AG09319 (cell line): ENCODE measurements at regions not wholly inside any gene's neighbourhood (a gene's known extent, or its start where the extent isn't known, plus 50 kb on each side); places are given as distances from the start of the nearest gene placed in this dataset.
"Not testable (repeated sequence)": the region's sequence is repeated elsewhere in the genome, so short reads cannot be mapped to it uniquely, and the experiment has no call there.

Experiments used
- DNase-seq: peaks from one replicate; pipeline ENCODE4 v3.0.0-alpha.2; 2010; ENCODE audit warnings: low read depth; ENCODE audit errors: extremely low read depth
- CTCF ChIP-seq: IDR thresholded peaks from 2 replicates; pipeline ENCODE4 v1.5.1; 2011; ENCODE audit warnings: low read depth, mild to moderate bottlenecking, inconsistent platforms, low read length, moderate library complexity

DNA sequence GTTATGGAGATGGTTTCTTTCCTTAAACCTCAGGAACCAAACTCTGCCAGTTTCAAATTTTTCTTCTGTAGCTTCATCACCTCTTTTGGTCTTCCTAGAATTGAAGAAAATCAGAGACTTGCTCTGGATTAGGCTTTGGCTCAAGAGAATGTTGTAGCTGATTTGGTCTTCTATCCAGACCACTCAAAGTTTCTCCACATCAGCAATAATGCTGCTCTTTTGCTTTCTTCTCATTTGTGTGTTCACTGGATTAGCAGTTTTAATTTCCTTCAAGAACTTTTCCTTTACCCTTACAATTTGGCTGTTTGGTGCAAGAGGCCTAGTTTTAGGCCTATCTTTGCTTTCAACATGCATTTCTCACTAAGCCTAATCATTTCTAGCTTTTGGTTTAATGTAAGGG lies 78.1 kb upstream of the PLCB4 start:
- no peak for TF ChIP-seq CTCF
- no peak for DNase-seq

DNA sequence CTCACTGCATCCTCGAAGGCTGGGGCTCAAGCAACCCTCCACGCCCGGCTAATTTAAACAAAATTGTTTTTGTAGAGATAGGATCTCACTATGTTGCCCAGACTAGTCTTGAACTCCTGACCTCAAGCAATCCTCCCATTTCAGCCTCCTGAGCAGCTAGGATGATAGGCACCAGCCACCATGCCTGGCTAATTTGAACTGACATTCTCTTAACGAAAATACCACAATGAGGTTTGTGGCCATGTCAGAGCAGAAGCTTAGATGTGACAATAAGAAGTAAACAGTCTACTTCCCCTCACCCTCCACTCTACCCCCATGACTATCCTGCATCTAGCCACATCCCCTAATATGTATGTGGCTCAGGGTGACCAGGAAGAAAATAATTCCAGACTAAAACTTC lies 74.8 kb upstream of the PLCB4 start:
- no peak for DNase-seq
- no peak for TF ChIP-seq CTCF

DNA sequence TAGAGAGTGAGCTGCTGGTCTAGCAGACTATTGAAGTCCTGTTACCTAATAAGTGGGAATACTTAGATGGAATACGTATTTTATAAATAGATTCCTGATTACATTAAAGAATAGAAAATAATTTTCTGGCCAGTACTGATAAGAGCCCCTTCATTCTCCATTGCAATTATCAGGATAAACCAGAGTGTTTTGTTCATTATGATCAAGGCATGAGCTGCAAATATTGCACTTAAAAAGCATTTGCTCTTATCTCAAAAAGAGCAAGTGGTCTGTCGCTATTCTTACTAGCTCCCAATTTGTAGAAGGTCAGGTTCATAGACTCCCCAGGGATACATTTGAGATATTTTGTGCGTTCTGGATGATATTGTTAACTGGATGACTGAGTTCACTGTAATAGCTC lies 73.1 kb upstream of the PLCB4 start:
- TF ChIP-seq CTCF, result no peak

GRCh38 chr20:8996817-8997512 lies 71.9 kb upstream of the PLCB4 start:
- TF ChIP-seq CTCF, result no peak
- no peak for DNase-seq

More for the DNA sequence above, 73.1 kb upstream of the PLCB4 start:
- no peak for DNase-seq

- no peak for TF ChIP-seq CTCF
- no peak for DNase-seq
These were observed 71.2 kb upstream of the PLCB4 start for GRCh38 chr20:8997701-8998117.

GRCh38 chr20:9011121-9011520 lies 57.8 kb upstream of the PLCB4 start:
- no peak for DNase-seq
- no peak for TF ChIP-seq CTCF

- DNase-seq, result not testable (repeated sequence)
These were observed 53.5 kb upstream of the PLCB4 start for GRCh38 chr20:9015232-9015983.
